Cardiac fibroblast (primary cell): ENCODE measurements at regions not wholly inside any gene's neighbourhood (a gene's known extent, or its start where the extent isn't known, plus 50 kb on each side); places are given as distances from the start of the nearest gene placed in this dataset.
"Not testable (repeated sequence)": the region's sequence is repeated elsewhere in the genome, so short reads cannot be mapped to it uniquely, and the experiment has no call there.

Experiments
- DNase-seq, 2 donors: peaks; one replicate each; pipeline versions ENCODE4 v3.0.0 to v3.0.0-alpha.2; 2010; ENCODE audit warnings: low read depth in 2 of 2
- H3K4me3 ChIP-seq, 2 donors: replicated peaks in 1 of 2; 1 replicate in 1 of 2; 2 replicates in 1 of 2; pipeline ENCODE4 v1.5.1; 2011; ENCODE audit warnings: low read depth in 2 of 2, low read length in 2 of 2, mild to moderate bottlenecking in 2 of 2, moderate library complexity in 1 of 2
- TF ChIP-seq, protein P1 (sequence below): IDR thresholded peaks from one replicate; pipeline ENCODE4 v1.5.1; 2011; ENCODE audit warnings: low read depth, mild to moderate bottlenecking, low read length, inconsistent platforms

- DNase-seq = no peak
- no peak overlapping the region for H3K4me3 ChIP-seq
- TF ChIP-seq, protein P1, sequence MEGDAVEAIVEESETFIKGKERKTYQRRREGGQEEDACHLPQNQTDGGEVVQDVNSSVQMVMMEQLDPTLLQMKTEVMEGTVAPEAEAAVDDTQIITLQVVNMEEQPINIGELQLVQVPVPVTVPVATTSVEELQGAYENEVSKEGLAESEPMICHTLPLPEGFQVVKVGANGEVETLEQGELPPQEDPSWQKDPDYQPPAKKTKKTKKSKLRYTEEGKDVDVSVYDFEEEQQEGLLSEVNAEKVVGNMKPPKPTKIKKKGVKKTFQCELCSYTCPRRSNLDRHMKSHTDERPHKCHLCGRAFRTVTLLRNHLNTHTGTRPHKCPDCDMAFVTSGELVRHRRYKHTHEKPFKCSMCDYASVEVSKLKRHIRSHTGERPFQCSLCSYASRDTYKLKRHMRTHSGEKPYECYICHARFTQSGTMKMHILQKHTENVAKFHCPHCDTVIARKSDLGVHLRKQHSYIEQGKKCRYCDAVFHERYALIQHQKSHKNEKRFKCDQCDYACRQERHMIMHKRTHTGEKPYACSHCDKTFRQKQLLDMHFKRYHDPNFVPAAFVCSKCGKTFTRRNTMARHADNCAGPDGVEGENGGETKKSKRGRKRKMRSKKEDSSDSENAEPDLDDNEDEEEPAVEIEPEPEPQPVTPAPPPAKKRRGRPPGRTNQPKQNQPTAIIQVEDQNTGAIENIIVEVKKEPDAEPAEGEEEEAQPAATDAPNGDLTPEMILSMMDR = no peak
Measured at GRCh38 chr2:145799595-145800108, 1279.7 kb upstream of the ZEB2 start.

- H3K4me3 ChIP-seq = no peak overlapping the region
- DNase-seq = no peak
- TF ChIP-seq, protein P1 = no peak
Measured at GRCh38 chr2:145798419-145798818, 1278.5 kb upstream of the ZEB2 start.

DNA sequence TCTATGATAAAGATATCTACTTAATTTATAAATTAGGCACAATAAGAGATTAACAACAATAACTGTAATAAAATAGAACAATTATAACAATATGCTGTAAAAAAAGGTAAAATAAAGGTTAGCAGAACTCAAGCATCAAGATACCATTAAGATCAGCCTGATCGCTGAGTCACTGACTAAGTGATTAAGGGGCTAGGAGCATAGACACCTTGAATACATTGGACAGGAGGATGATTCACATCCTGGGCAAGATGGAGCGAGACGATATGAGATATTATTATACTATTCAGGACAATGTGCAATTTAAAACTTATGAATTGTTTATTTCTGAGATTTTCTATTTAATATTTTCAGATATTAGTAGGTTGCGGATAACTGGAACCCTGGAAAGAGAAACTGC is 1277.8 kb upstream of the ZEB2 start:
- H3K4me3 ChIP-seq = no peak overlapping the region
- DNase-seq = no peak
- TF ChIP-seq, protein P1 = no peak

GRCh38 chr2:145792745-145793144 is 1272.8 kb upstream of the ZEB2 start:
- H3K4me3 ChIP-seq = no peak overlapping the region
- TF ChIP-seq, protein P1 = no peak
- peak in 1 of 2 donors; percentile 38 for DNase-seq

DNA sequence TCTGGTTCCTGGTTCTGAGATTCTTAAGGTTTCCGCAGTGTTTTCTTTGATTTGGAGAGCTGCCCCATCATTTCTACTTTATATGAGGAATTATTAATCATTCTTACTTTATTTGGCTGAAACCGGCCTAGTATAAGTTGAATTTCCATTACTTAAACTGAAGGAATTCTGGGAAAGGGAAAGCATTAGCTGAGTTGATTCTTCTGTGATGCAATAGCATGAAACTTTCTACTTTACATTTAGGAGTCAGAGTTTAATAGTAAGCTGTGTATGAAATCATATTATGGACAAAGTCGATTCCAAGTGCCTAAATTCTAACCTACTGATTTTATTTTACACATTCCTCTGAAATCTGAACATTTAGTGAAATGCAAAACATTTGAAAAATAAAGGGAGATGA is 1269.7 kb upstream of the ZEB2 start:
- TF ChIP-seq, protein P1 = no peak
- H3K4me3 ChIP-seq = no peak overlapping the region
- DNase-seq = no peak

GRCh38 chr2:145787597-145788361 is 1267.9 kb upstream of the ZEB2 start:
- DNase-seq, H3K4me3 ChIP-seq: not testable (repeated sequence)

DNA sequence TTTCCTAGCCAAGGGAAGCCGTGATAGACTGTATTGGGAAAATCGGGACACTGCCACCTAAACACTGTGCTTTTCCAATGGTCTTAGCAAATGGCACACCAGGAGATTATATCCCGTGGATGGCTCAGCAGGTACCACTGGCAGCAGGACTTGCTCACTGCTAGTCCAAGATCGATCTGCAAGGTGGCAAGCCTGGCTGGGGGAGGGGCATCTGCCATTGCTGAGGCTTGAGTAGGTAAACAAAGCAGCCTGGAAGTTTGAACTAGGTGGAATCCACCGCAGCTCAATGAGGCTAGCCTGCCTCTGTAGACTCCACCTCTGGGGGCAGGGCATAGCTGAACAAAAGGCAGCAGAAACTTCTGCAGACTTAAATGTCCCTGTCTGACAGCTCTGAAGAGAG is 1262.7 kb upstream of the ZEB2 start:
- H3K4me3 ChIP-seq, DNase-seq: not testable (repeated sequence)

DNA sequence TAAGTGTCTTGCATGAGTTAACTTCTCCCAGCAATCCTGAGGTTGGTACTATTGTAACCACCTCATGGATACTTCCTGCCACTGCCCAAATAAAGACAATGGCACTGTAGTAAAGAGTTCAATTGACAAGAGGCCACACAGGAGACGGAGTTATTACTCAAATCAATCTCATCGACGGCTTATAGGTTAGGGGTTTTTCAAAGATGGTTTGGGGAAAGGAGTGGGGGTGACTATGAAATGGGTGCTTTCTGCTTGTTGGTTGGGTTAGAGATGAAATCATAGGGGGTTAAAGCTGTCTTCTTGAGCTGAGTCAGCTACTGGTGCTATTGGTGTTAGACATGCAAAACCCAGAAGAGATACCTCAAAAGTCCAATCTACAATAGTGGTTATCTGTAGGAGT is 1258.0 kb upstream of the ZEB2 start:
- H3K4me3 ChIP-seq = no peak overlapping the region
- DNase-seq = no peak
- TF ChIP-seq, protein P1 = no peak
